ENCODE measurements at regions not wholly inside any gene's neighbourhood (a gene's known extent, or its start where the extent isn't known, plus 50 kb on each side); places are given as distances from the start of the nearest gene placed in this dataset.

GRCh38 chr9:119998614-119999013 lies 581.4 kb downstream of the CDK5RAP2 start:
- no peak overlapping the region for H3K4me3 ChIP-seq

GRCh38 chr9:119991797-119992196 lies 588.2 kb downstream of the CDK5RAP2 start:
- H3K27ac ChIP-seq = no peak overlapping the region
- no peaks in the 10 kb centered on the region for H3K27me3 ChIP-seq
- no peak for DNase-seq
- no peaks in the 10 kb centered on the region for H3K4me1 ChIP-seq
- intact Hi-C loops (cut with DNase I) = no loop called here
- TF ChIP-seq POLR2A (IDR thresholded peaks at IDR 0.05) = no peak
- TF ChIP-seq CTCF (IDR thresholded peaks at IDR 0.05) = no peak
- no peaks in the 10 kb centered on the region for H3K9me3 ChIP-seq
- no peaks in the 10 kb centered on the region for H3K36me3 ChIP-seq
- 68% methylated on average over 4 of the region's 4 CpGs for WGBS (ENCODE audit: insufficient coverage, low coverage, low lambda C conversion rate, missing lambda C conversion rate)
- H3K4me3 ChIP-seq = no peak overlapping the region
- ATAC-seq = peak in 1 of 4 donors; percentile 28

More at GRCh38 chr9:119998614-119999013, 581.4 kb downstream of the CDK5RAP2 start:
- 30% methylated on average over 2 of the region's 2 CpGs for WGBS (ENCODE audit: insufficient coverage, low coverage, low lambda C conversion rate, missing lambda C conversion rate)
- Histone ChIP-seq H3K27ac (no peak overlapping the region), H3K27me3 (no peaks in the 10 kb centered on the region), H3K4me1 (no peaks in the 10 kb centered on the region), H3K9me3 (no peaks in the 10 kb centered on the region), H3K36me3 (no peaks in the 10 kb centered on the region)
- TF ChIP-seq CTCF (IDR thresholded peaks at IDR 0.05) (no peak), POLR2A (IDR thresholded peaks at IDR 0.05) (no peak)
- intact Hi-C loops (cut with DNase I) = no loop called here
- no peak for ATAC-seq
- no peak for DNase-seq

DNA sequence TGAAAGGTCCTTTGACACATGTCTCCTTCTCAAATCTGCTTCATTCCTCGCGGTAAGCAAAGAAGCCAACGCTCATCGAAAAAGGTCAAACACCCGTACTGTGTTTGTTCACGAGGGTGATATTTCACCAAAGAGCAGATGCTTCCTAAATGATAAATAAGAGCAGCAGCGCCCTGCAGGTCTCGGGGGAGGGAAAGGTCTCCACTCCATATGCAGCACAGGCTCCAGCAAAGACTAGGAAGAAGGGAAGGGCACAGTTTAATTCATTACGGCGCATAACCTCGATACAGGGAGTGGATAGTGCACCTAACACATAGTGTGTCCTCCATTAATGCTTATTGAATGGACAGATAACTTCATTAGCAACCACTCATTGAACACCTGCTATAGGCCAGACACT lies 593.3 kb downstream of the CDK5RAP2 start:
- Histone ChIP-seq H3K4me1 (no peaks in the 10 kb centered on the region), H3K27me3 (no peaks in the 10 kb centered on the region), H3K4me3 (no peak overlapping the region), H3K27ac (no peak overlapping the region), H3K9me3 (no peaks in the 10 kb centered on the region), H3K36me3 (no peaks in the 10 kb centered on the region)
- TF ChIP-seq POLR2A (IDR thresholded peaks at IDR 0.05) (no peak), CTCF (IDR thresholded peaks at IDR 0.05) (no peak)
- ATAC-seq (no peak), DNase-seq (no peak)
- intact Hi-C loops (cut with DNase I) = no loop called here
- WGBS (ENCODE audit: insufficient coverage, low coverage, low lambda C conversion rate, missing lambda C conversion rate) = 46% methylated on average over 8 of the region's 11 CpGs

DNA sequence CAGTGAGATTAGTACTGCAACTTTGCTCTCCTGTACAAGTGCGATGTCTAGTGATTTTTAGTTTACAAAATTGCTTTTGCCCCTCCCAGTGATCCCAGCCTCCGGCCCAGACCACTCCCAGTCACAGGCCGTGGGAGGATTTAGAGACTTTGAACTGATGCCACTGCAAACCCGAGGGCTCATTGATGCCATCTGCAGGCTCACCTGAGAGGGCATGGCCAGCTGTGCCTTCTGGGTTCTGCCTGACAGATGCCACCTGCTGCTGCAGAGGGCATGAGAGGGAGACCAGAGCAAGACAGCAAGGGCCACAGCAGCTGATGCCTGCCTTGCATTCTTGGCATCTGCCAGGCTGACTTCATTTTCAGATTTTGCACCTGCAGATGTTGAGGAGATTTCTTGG lies 593.8 kb downstream of the CDK5RAP2 start:
- Histone ChIP-seq H3K9me3 (no peaks in the 10 kb centered on the region), H3K4me3 (no peak overlapping the region), H3K27ac (no peak overlapping the region), H3K4me1 (no peaks in the 10 kb centered on the region), H3K27me3 (no peaks in the 10 kb centered on the region), H3K36me3 (no peaks in the 10 kb centered on the region)
- DNase-seq (peak in 1 of 3 donors; percentile 28), ATAC-seq (peak in 3 of 4 donors; percentile 31 to 58 (median 38))
- intact Hi-C loops (cut with DNase I) = no loop called here
- TF ChIP-seq POLR2A (IDR thresholded peaks at IDR 0.05) = no peak
- peak in 1 of 4 donors; percentile 16 for TF ChIP-seq CTCF (IDR thresholded peaks at IDR 0.05)
- 33% methylated on average over 1 of the region's 4 CpGs for WGBS (ENCODE audit: insufficient coverage, low coverage, low lambda C conversion rate, missing lambda C conversion rate)

DNA sequence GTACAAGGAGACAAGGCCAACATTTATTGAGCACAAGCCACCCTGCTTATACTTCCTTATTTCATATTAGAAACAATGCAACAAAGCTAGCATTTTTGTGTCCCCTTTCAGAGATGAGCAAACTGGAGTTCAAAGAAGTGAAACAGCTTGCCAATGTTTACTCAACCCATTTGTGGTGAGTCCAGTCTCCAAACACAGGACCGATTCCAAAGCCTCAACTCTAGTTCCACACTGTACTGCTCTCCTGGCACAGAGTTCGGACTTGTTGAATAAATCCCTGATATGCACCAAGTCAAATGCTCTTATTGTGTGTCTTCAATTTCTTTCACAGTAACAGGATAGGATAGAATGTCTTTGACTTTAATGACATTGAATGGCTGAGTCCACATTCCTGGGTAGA lies 604.8 kb upstream of the BRINP1 start:
- intact Hi-C loops (cut with DNase I) = no loop called here

More for the DNA sequence above, 604.8 kb upstream of the BRINP1 start:
- H3K27ac ChIP-seq = no peak overlapping the region
- 18% methylated on average over 2 of the region's 2 CpGs for WGBS (ENCODE audit: insufficient coverage, low coverage, low lambda C conversion rate, missing lambda C conversion rate)
- ATAC-seq (peak; percentile 65 to 87 (median 74)), DNase-seq (no peak)
- H3K36me3 ChIP-seq = no peaks in the 10 kb centered on the region
- H3K27me3 ChIP-seq = no peaks in the 10 kb centered on the region
- H3K4me1 ChIP-seq = peaks cover 0 to 7% (median 0%) of the 10 kb centered on the region in 4 donors
- no peak overlapping the region for H3K4me3 ChIP-seq
- H3K9me3 ChIP-seq = no peaks in the 10 kb centered on the region
- TF ChIP-seq CTCF (IDR thresholded peaks at IDR 0.05) = no peak
- no peak for TF ChIP-seq POLR2A (IDR thresholded peaks at IDR 0.05)
